ENCODE measurements at regions not wholly inside any gene's neighbourhood (a gene's known extent, or its start where the extent isn't known, plus 50 kb on each side); places are given as distances from the start of the nearest gene placed in this dataset.
"Not testable (repeated sequence)": the region's sequence is repeated elsewhere in the genome, so short reads cannot be mapped to it uniquely, and the experiment has no call there.

- no peak for DNase-seq
These were observed 306.2 kb downstream of the CCSER2 start for GRCh38 chr10:84634636-84635035.

GRCh38 chr10:84650628-84651027, 322.2 kb downstream of the CCSER2 start:
- DNase-seq: not testable (repeated sequence)

- DNase-seq: no peak
These were observed 326.3 kb downstream of the CCSER2 start for GRCh38 chr10:84654671-84655070.

GRCh38 chr10:84659027-84659426, 330.6 kb downstream of the CCSER2 start:
- no peak for DNase-seq

GRCh38 chr10:84659497-84660439, 331.4 kb downstream of the CCSER2 start:
- DNase-seq: no peak

GRCh38 chr10:84660450-84661159, 332.2 kb downstream of the CCSER2 start:
- no peak for DNase-seq

GRCh38 chr10:84665211-84665610, 336.8 kb downstream of the CCSER2 start:
- no peak for DNase-seq

GRCh38 chr10:84665883-84666463, 337.6 kb downstream of the CCSER2 start:
- DNase-seq: no peak

GRCh38 chr10:84668186-84668763, 339.9 kb downstream of the CCSER2 start:
- DNase-seq: peak; percentile 1

GRCh38 chr10:84675060-84675459, 346.7 kb downstream of the CCSER2 start:
- DNase-seq: no peak

GRCh38 chr10:84676536-84676935, 348.1 kb downstream of the CCSER2 start:
- no peak for DNase-seq

GRCh38 chr10:84681781-84682180, 353.4 kb downstream of the CCSER2 start:
- DNase-seq: no peak

GRCh38 chr10:84683550-84683949, 355.2 kb downstream of the CCSER2 start:
- DNase-seq: no peak

GRCh38 chr10:84683980-84684740, 355.8 kb downstream of the CCSER2 start:
- DNase-seq: no peak

- no peak for DNase-seq
These were observed 356.8 kb downstream of the CCSER2 start for GRCh38 chr10:84685047-84685660.

- no peak for DNase-seq
These were observed 364.6 kb downstream of the CCSER2 start for GRCh38 chr10:84693006-84693405.

- no peak for DNase-seq
These were observed 367.5 kb downstream of the CCSER2 start for GRCh38 chr10:84695902-84696301.

- DNase-seq: no peak
These were observed 368.2 kb downstream of the CCSER2 start for GRCh38 chr10:84696610-84697009.

GRCh38 chr10:84698989-84699388, 370.6 kb downstream of the CCSER2 start:
- no peak for DNase-seq

GRCh38 chr10:84700668-84701369, 372.4 kb downstream of the CCSER2 start:
- no peak for DNase-seq

GRCh38 chr10:84701370-84701720, 373.0 kb downstream of the CCSER2 start:
- no peak for DNase-seq

- no peak for DNase-seq
These were observed 375.7 kb downstream of the CCSER2 start for GRCh38 chr10:84704101-84704500.

Data from NCI-H774 (cell line).